Parathyroid adenoma (tissue), 2 donors: ENCODE measurements at regions not wholly inside any gene's neighbourhood (a gene's known extent, or its start where the extent isn't known, plus 50 kb on each side); places are given as distances from the start of the nearest gene placed in this dataset.

ENCODE experiments used
- H2AFZ ChIP-seq: fragments of 300-600 bp; sonication (generic); one replicate; pipeline ENCODE4 v1.7.0; 2017; ENCODE audit warnings: antibody characterized with exemption, mild to moderate bottlenecking
- H3K27ac ChIP-seq: fragments of 300-600 bp; sonication (generic); one replicate; pipeline ENCODE4 v1.7.0; 2017
- H3K27me3 ChIP-seq: fragments of 300-600 bp; sonication (generic); one replicate; pipeline ENCODE4 v1.7.0; 2017; ENCODE audit warnings: low read length; ENCODE audit not compliant: control insufficient read depth, insufficient read depth
- H3K36me3 ChIP-seq: fragments of 300-600 bp; sonication (generic); one replicate; pipeline ENCODE4 v1.7.0; 2017; ENCODE audit warnings: low read length; ENCODE audit not compliant: control insufficient read depth, insufficient read depth
- H3K4me1 ChIP-seq: fragments of 300-600 bp; sonication (generic); one replicate; pipeline ENCODE4 v1.7.0; 2017; ENCODE audit warnings: control low read depth
- H3K4me2 ChIP-seq: fragments of 300-600 bp; sonication (generic); one replicate; pipeline ENCODE4 v1.7.0; 2017; ENCODE audit warnings: low read length
- H3K4me3 ChIP-seq: fragments of 300-600 bp; sonication (generic); one replicate; pipeline ENCODE4 v1.7.0; 2017; ENCODE audit warnings: low read depth, low read length
- H3K79me2 ChIP-seq: fragments of 300-600 bp; sonication (generic); one replicate; pipeline ENCODE4 v1.7.0; 2017; ENCODE audit warnings: control low read depth
- H3K9ac ChIP-seq: fragments of 300-600 bp; sonication (generic); one replicate; pipeline ENCODE4 v1.7.0; 2017; ENCODE audit warnings: mild to moderate bottlenecking
- H3K9me3 ChIP-seq: fragments of 300-600 bp; sonication (generic); one replicate; pipeline ENCODE4 v1.7.0; 2017; ENCODE audit warnings: low read length; ENCODE audit not compliant: control insufficient read depth
- CTCF ChIP-seq: fragments of 300-600 bp; sonication (generic); IDR thresholded peaks from one replicate; pipeline ENCODE4 v1.7.0; 2017; ENCODE audit warnings: antibody characterized with exemption, mild to moderate bottlenecking
- donor health status: primary hyperparathyroidism.

GRCh38 chr11:71201936-71202597 lies 50.3 kb downstream of the SHANK2 start:
- Histone ChIP-seq H3K79me2 (no peaks in the 10 kb centered on the region), H3K4me2 (no peak overlapping the region), H2AFZ (no peak overlapping the region), H3K36me3 (no peaks in the 10 kb centered on the region), H3K4me3 (no peak overlapping the region), H3K9me3 (no peaks in the 10 kb centered on the region), H3K9ac (no peak overlapping the region), H3K27ac (no peak overlapping the region), H3K4me1 (no peaks in the 10 kb centered on the region), H3K27me3 (no peaks in the 10 kb centered on the region)
- TF ChIP-seq CTCF, result no peak

- Histone ChIP-seq H2AFZ (no peak overlapping the region), H3K4me1 (no peaks in the 10 kb centered on the region), H3K9ac (no peak overlapping the region), H3K27me3 (no peaks in the 10 kb centered on the region), H3K27ac (no peak overlapping the region), H3K36me3 (no peaks in the 10 kb centered on the region), H3K4me3 (no peak overlapping the region), H3K4me2 (no peak overlapping the region), H3K79me2 (no peaks in the 10 kb centered on the region), H3K9me3 (no peaks in the 10 kb centered on the region)
- no peak for TF ChIP-seq CTCF
These were observed 51.1 kb downstream of the SHANK2 start for GRCh38 chr11:71201231-71201630.

DNA sequence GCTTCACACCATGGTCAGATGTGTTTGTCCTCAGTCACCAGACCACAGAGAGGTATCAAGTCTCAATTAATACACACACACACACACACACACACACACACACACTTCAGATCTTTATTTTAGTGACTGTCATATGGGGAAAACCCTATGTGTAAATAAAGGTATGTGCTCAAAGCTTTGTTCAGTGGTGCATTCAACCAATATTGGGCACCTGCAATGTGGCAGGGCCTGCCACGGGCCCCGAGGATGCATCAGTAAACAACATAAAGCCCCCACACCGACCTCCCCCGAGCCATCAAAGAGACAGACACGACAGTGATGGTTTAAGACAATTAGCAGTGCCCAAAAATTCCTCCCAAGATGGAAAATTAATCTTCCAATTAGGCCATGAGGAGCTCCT lies 51.6 kb downstream of the SHANK2 start:
- no peaks in the 10 kb centered on the region for H3K27me3 ChIP-seq
- H2AFZ ChIP-seq, result no peak overlapping the region
- H3K27ac ChIP-seq, result no peak overlapping the region
- no peaks in the 10 kb centered on the region for H3K9me3 ChIP-seq
- no peaks in the 10 kb centered on the region for H3K4me1 ChIP-seq
- H3K9ac ChIP-seq, result no peak overlapping the region
- H3K4me2 ChIP-seq, result no peak overlapping the region
- no peak overlapping the region for H3K4me3 ChIP-seq
- TF ChIP-seq CTCF, result no peak
- no peaks in the 10 kb centered on the region for H3K36me3 ChIP-seq
- no peaks in the 10 kb centered on the region for H3K79me2 ChIP-seq

DNA sequence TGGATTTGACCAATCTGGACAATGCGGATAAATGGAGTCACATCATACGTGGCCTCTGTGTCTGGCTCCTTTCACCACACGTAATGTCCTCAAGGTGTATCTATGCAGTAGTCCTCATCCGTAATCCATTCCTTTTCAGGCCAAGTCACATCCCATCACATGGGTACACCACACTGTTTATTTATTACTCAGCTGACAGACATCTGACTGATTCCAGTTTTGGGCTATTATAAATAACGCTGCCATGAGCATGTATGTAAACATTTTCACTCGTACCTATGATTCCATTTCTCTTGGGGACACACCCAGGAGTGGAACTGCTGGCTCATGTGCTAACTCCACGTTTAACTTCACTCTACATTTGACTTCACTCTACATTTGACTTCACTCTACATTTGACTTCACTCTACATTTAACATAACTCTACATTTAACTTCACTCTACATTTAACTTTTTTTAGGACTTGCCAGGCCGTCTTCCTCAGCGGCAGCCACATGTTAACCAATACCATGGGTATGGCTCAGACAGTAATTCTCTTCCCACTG lies 52.1 kb downstream of the SHANK2 start:
- H3K4me1 ChIP-seq, result no peaks in the 10 kb centered on the region
- H3K9me3 ChIP-seq, result no peaks in the 10 kb centered on the region
- H2AFZ ChIP-seq, result no peak overlapping the region
- H3K79me2 ChIP-seq, result no peaks in the 10 kb centered on the region
- H3K27ac ChIP-seq, result no peak overlapping the region
- H3K4me3 ChIP-seq, result no peak overlapping the region
- no peaks in the 10 kb centered on the region for H3K36me3 ChIP-seq
- no peaks in the 10 kb centered on the region for H3K27me3 ChIP-seq
- H3K9ac ChIP-seq, result no peak overlapping the region
- no peak overlapping the region for H3K4me2 ChIP-seq
- no peak for TF ChIP-seq CTCF

DNA sequence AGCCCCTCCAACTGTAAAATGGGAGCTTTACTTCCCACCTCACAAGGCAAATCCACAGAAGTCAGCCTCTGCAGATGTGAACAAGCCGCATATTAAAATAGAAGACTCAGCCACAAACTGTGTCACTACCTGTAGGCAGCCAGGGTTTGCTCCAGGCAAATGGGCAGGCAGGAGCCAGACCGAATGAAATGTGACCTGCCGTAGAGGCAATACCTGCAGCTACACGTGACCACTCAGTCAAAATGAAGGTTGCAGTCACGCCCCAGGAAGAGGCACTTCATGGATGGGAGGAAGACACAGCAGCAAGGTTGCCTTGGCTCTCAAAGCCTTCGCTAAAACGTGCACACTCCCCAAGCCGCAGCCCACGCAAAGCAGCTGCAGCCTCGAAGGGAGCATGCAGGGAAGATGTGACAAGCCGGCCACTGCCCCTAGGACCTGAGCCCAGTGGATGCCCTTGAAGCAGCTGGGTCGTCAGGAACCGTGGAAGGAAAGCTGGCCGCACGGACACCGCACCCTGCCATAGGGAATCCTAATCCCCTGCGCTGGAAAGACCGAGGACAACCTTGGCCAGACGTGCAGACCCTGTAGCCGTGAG lies 53.1 kb downstream of the SHANK2 start:
- H3K4me3 ChIP-seq, result no peak overlapping the region
- no peak overlapping the region for H3K9ac ChIP-seq
- no peaks in the 10 kb centered on the region for H3K4me1 ChIP-seq
- no peaks in the 10 kb centered on the region for H3K9me3 ChIP-seq
- no peak overlapping the region for H3K27ac ChIP-seq
- no peaks in the 10 kb centered on the region for H3K36me3 ChIP-seq
- H3K79me2 ChIP-seq, result no peaks in the 10 kb centered on the region
- no peak for TF ChIP-seq CTCF
- no peak overlapping the region for H3K4me2 ChIP-seq
- no peak overlapping the region for H2AFZ ChIP-seq
- H3K27me3 ChIP-seq, result no peaks in the 10 kb centered on the region
